ENCODE measurements at regions not wholly inside any gene's neighbourhood (a gene's known extent, or its start where the extent isn't known, plus 50 kb on each side); places are given as distances from the start of the nearest gene placed in this dataset.

DNA sequence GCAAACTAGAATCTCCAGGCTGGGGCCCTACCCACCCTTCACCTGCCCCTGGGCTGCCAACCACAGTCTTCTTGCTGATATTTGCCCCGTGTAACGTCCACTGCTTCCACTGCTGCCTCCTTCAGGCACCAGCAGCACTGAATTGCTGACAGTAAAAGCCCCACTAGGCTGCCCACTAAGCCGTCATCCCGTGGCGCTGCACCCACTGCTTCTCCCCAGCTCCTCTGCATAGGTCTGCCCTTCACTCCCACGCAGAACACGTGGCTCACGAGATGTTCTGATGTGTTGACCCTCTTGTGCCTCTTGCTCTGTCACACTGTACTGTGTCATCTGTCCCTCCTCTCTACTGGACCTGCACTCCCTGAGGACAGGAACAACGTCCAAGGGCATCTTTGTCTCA lies 86.3 kb upstream of the HIVEP1 start:
- no peak for DNase-seq

GRCh38 chr6:11923621-11924020 lies 88.5 kb upstream of the HIVEP1 start:
- peak; percentile 36 for DNase-seq

GRCh38 chr6:11922901-11923300 lies 89.2 kb upstream of the HIVEP1 start:
- no peak for DNase-seq

GRCh38 chr6:11921751-11922150 lies 90.4 kb upstream of the HIVEP1 start:
- no peak for DNase-seq

DNA sequence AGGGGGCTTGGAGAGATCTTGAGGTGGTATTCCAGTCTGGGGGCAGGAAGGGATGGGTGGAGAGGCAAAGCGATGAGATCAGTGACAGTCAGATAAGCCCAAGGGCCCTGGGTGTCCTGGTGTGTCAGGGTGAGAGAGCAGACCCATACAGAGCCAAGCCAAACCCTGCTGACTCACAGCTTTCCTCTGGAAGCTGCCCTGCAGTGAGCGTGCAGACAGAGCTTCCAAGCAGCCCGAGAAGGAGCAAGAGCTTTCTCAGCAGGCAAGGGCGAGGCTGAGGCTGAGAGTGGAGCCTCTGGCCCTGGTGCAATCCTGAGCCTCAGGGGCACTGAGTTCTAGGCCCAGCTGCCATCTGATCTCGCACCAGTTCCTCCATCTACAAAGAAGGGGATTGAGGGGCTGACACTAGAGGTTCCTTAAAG lies 91.1 kb upstream of the HIVEP1 start:
- DNase-seq = no peak

DNA sequence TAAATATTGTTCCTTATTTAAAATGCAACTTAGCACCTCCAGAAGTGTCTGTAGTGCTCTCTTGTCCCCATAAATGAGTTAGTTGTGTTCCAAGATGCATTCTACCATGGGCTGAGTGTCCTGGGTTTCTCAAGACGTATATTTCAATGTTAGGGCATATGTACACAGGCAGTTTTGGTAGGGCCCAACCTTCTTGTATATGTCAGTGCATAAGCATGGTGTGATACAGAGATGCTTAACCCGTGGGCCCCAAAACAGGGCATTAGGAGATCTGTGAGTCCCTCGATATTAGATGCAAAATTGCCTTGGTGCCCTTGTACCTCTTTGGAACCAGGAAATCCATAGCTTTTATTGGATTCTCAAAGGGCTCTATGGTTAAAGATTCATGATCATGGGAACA lies 91.5 kb upstream of the HIVEP1 start:
- DNase-seq = no peak

DNA sequence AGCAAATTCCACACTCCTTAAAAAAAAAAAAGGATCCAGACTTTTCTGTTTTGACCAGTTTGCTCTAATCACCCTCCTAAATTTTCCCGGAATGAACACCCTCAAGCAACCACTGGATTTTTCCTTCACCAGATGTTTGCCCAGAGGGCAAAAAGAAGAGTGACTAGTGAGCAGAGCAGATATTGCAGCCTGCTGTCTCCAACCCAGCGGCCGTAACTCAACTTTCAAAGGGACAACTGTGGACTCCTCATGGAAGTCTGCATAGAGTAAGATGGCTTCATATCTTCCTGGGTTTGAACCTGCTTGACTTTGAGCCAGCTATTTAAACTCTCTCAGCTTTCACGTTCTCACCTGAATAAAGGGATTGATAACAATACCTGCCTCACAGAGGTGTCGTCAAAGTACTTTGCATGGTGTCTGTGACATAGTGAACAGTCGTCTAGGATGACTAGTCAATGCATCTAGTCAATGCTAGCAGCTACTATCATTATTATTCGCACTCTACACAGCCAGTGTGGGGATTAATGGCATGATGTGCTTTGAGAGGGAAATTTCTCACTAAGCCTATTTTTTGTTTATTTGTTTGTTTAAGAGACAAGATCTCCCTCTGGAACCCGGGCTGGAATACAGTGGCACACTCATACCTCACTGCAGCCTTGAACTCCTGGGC lies 92.2 kb upstream of the HIVEP1 start:
- no peak for DNase-seq

DNA sequence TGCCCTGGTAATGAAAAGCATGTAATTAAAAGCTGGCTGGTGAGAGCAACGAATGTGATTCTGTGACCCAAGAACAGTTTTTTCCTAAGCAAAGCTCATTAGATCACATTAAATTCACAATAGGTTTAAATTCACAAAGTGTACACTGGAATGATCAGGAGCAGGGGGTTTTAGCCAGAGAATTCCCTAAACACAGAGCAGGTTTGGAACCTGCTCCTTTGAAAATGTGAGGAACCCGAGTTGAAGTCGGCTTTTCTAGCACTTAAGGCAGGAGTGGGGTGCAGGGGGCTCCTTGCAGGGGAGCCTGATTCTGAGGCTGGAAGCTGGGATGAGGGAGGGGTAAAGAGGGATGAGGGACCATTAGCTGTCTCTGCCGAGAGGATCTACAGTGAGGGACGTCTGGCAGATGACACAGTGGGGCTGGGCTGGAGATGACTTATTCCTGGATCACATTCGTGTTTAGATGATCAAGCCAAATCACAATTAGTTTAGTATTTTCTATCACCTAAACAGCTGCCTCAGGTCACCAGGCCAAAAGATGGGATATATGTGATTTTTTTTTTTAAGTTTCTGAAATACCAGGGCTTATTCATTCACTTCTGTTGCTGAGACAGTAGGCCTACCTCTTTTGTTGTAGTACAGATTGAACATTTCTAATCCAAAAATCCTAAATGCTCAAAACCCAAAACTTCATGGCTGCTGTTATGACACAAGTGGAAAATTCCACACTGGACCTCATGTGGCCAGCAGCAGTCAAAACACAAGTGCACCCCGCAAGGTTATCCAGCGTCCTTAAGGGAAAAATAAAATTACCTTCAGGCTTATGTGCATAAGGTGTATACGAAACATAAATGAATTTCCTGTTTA lies 93.1 kb upstream of the HIVEP1 start:
- DNase-seq = no peak

DNA sequence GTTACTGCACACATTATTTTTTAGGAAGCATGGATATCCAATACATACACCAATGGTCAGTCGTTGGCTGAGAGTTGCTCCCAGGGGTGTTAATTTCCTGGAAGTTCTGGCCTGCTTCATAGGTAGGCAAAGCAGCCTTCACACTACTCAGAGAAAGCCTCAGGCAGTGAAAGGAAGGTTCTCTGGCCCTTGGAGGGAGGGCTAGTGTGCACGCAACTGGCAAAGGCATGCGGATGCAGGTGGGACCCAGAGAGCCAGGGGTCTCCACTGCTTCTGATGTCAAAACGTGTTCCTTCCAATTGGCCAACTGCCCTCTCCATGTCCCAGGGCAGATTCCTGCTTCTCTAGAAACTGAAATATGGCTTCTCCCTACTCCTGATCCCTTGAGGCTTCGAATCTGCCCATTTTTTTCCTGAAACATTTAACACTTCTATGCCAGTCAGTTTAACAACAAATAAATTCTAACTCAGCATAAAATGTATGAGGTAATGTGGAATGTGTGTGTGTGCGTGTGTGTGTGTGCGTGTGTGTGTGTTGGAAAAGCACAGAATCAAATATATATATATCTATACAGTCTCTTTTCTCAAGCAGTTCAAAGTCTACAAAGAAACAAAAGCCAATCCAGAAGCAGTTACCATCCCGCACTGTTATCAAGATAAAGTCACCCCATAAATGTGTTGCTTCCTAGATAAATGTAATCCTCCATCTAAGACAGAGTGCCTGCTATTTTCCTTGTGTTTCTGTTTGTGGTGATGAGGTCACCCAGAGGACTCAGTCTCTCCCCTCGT lies 94.0 kb upstream of the HIVEP1 start:
- DNase-seq = peak; percentile 82

DNA sequence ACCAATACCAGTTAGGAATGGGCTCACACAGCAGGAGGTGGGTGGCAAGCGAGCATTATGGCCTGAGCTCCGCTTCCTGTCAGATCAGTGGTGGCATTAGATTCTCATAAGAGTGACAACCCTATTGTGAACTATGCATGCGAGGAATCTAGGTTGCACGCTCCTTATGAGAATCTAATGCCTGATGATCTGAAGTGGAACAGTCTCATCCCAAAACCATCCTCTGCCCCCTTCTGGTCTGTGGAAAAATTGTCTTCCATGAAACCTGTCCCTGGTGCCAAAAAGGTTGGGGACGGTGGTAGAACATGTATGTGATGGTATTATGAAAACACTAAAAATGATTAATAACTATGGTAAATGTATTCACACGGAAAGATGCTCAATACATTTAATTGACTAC lies 99.7 kb upstream of the HIVEP1 start:
- no peak for DNase-seq

DNA sequence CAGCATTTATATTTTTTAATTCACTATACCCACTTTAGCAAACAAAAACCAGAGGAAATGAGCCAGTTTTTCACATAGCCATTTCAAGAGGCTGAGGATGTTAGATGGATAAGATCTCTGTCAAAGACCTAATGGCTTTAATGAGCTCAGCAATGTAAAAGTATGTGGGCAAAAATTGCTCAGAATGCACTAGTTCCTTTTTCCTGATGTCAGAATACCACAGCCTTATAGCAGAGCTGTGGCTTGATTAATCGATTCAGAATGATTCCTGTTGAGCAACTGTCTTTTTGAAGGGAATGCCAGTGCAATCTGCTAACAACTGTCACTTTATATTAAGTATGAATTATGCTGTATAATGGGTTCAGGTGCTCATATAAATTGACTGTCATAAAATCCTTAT lies 100.6 kb upstream of the HIVEP1 start:
- no peak for DNase-seq

DNA sequence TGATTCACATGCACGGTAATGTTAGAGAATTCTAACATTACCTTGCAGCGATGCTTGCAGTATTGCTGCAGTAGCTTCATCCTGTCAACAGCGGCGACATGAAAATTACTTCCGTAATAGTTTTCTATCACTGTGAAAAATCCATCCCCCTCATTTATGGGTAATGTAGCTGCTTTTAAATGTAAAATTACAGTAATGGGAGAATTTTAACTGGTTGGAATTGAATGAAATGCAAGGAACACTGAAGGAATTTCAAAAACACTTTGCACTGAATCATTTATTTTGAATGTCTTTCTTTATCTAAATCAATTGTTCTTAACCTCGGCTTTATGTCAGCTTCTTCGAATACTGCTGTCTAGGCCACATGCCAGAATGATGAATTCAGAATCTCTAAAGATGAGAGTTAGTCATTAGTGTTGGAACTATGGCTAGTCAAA lies 102.4 kb upstream of the HIVEP1 start:
- DNase-seq = no peak

DNA sequence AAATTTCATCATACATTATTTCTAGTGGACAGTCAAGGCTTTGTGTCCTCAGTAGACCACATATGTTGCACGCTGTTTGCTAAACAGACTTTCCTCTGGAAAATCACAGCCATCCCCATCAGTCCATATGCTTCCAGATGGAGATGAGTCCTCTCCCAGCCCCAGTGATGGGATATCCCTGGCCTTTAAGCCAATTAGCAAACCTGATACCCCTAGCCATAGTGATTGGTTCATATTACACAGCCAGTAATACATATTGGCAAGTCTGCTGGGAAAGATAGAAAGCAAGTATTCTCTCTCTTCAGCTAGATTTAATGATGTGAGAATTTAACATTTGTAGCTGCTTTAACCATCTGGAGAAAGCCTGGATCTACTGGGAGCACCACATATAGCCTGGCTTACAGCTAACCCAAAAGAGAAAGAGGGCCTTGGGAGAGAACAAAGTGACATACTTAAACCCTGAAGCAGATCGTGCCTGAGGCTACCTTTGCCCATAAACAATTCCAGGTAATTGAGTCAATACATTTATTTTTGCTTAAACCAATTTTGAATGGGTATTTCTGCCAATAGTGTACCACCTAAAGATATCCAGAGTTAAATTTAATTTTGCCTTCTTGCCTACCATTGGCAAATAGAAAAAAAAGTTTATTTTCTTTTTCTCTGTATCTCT lies 103.5 kb upstream of the HIVEP1 start:
- no peak for DNase-seq

DNA sequence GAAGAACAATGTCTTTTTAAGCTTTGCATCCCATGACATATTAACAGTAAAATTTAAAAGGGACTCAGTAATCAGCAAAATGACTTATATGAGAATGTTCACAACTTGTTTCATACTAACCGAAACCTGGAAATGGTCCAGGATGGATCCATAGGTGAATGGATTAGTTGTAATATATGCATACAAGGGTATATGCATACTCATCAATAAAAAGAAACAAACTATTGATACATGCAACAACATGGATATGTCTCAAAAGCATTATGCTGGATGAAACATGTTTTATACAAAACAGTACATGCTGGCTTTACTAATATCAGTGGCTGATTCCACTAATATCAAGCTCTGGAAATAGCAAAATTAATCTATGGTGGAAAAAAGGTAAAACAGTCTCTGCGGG lies 108.5 kb upstream of the HIVEP1 start:
- DNase-seq = no peak

DNA sequence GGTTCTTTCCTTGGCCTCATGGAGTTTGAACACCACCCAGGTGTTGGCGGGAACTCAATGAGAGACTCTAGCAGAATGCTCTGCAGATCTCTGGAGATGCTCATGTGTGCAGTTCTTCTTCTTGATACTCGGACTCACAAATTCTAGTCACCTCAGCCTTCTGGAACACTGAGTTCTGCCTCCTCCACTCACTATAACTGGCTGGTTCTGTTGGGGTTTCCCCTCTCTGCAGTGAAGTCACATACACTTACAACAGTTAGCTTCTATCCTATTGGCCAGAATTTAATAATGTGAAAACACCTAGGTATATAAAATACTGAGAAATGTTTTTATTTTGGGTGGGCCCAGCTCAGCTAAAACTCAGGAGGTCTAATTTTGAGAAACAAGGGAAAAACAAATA lies 109.6 kb upstream of the HIVEP1 start:
- DNase-seq = no peak

DNA sequence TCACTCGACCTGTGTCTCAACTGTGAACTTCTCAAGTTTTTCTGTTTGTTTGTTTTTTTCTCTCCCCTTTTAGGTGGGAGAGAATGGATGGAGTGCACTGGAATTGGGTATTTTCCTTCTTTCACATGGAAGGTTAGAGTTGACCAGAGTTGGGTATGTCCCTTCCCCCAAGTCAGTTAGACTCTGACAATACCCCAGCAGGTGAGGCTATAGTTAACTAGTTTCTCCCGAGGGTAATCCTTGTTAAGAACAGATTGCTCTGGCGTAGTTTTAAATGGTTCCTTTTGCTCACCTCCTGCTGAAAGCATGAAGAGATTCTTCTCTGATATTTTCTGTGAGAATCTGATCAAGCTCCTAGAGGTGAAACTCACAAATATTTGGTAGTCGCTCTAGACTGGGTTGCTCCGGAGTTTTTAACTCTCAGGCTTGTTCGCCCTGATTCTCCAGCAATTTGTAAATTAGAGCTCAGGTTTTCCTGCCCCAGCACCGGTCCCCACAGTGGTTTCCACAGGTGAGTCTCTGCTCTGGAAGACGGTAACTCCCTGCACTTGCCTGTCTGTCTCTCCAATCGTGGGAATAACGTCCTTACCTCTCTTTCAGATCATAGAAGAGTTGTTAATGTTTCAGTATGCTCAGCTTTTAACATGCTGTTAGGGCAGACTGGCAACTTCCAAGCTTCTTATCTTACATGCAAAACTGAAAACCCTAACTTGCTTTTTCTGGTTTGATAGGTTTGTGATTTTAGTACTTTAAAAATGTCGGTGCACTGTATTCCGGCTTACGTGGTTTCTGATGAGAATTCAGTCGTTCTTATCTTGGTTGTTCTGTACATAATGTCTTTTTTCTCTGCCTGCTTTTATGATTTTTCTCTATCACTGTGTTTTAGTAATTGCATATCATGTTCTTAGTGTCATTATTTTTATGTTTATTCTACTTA lies 111.2 kb upstream of the HIVEP1 start:
- DNase-seq = no peak

DNA sequence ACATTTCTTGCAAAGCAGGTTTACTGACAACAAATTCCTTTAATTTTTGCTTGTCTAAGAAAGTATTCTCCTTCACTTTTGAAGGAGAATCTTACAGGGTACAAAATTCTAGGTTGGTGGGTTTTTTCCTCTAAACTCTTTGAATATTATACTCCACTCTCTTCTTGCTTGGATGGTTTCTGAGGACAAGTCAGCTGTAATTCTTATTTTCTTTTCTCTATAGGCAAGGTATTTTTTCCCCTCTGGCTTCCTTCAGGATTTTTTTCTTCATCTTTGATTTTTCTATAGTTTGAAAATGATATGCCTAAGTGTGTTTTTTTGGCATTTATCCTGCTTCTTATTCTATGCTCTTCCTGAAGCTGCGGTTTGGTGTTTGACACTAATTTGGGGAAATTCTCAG lies 112.5 kb upstream of the HIVEP1 start:
- DNase-seq = no peak

GRCh38 chr6:11894212-11894611 lies 115.6 kb upstream of the ADTRP start:
- DNase-seq = no peak

- DNase-seq = no peak
Measured at GRCh38 chr6:11891547-11891946, 112.9 kb upstream of the ADTRP start.

GRCh38 chr6:11890849-11891248 lies 112.2 kb upstream of the ADTRP start:
- no peak for DNase-seq

DNA sequence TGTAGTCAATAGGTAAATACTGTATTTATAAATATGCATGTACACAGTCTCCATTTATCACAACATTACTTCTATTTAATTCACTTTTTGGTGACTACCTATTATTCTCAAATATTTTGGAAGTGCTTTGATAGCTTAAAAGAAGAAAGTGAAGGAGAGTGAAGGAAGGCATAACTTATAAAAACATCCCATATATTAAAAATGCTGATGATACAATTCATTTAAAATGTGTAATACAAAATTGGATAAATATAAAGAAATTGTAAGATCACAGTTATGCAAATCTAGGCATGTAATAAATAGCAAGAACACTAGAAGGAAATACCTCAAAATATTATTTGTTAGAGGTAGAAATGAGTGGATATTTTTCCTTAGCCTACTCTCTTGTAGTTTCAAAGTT lies 111.6 kb upstream of the ADTRP start:
- no peak for DNase-seq

Measured in skin of body (tissue), 1 donor.